Lower lobe of right lung (tissue), 2 donors: ENCODE measurements at regions not wholly inside any gene's neighbourhood (a gene's known extent, or its start where the extent isn't known, plus 50 kb on each side); places are given as distances from the start of the nearest gene placed in this dataset.

ENCODE experiments used
- ATAC-seq, 2 donors: fragments of 200-7000 bp; cut with Tn5 transposase; one replicate each; pipeline ENCODE4 v1.9.1; 2020 to 2022; ENCODE audit warnings: mild to moderate bottlenecking in 2 of 2, moderate library complexity in 2 of 2
- DNase-seq: peaks from one replicate; pipeline ENCODE4 v3.0.0-alpha.2; 2020
- H3K27ac ChIP-seq: fragments of 200-600 bp; one replicate; pipeline ENCODE4 v1.8.0; 2022
- H3K27me3 ChIP-seq: fragments of 200-600 bp; one replicate; pipeline ENCODE4 v1.8.0; 2022; ENCODE audit warnings: low read depth
- H3K36me3 ChIP-seq: fragments of 200-600 bp; one replicate; pipeline ENCODE4 v1.8.0; 2022; ENCODE audit warnings: mild to moderate bottlenecking
- H3K4me1 ChIP-seq: fragments of 200-600 bp; one replicate; pipeline ENCODE4 v1.8.0; 2022
- H3K4me3 ChIP-seq: fragments of 200-600 bp; one replicate; pipeline ENCODE4 v1.8.0; 2022; ENCODE audit warnings: mild to moderate bottlenecking
- H3K9me3 ChIP-seq: fragments of 200-600 bp; one replicate; pipeline ENCODE4 v1.8.0; 2022
- CTCF ChIP-seq: fragments of 200-600 bp; IDR thresholded peaks from one replicate; pipeline ENCODE4 v1.8.0; 2022; ENCODE audit warnings: antibody characterized with exemption, mild to moderate bottlenecking
- intact Hi-C: fragments of 100-400 bp; cut with DNase I; formaldehyde crosslinking; loops from one replicate; pipeline ENCODE4 v1.11.0; 2022
- donor health status: DM: no; HTN: yes; CAD: no; lungs with severe emphysema.

GRCh38 chr20:62560162-62560561 is 82.1 kb upstream of the SLCO4A1 start:
- H3K27me3 ChIP-seq: peaks cover 75% of the 10 kb centered on the region
- H3K9me3 ChIP-seq: no peaks in the 10 kb centered on the region
- no peak overlapping the region for H3K27ac ChIP-seq
- DNase-seq: no peak
- no peak overlapping the region for H3K4me3 ChIP-seq
- ATAC-seq: no peak
- TF ChIP-seq CTCF: no peak
- no peaks in the 10 kb centered on the region for H3K4me1 ChIP-seq
- intact Hi-C loops: no loop called here
- H3K36me3 ChIP-seq: no peaks in the 10 kb centered on the region

- DNase-seq: no peak
- intact Hi-C loops: no loop called here
- H3K27me3 ChIP-seq: peaks cover 72% of the 10 kb centered on the region
Measured at GRCh38 chr20:62561182-62561581, 81.1 kb upstream of the SLCO4A1 start.

GRCh38 chr20:62561948-62562347 is 80.4 kb upstream of the SLCO4A1 start:
- DNase-seq (no peak), ATAC-seq (no peak)
- intact Hi-C loops: no loop called here
- no peaks in the 10 kb centered on the region for H3K36me3 ChIP-seq
- no peak overlapping the region for H3K4me3 ChIP-seq
- peaks cover 64% of the 10 kb centered on the region for H3K27me3 ChIP-seq
- H3K4me1 ChIP-seq: no peaks in the 10 kb centered on the region
- H3K9me3 ChIP-seq: no peaks in the 10 kb centered on the region
- H3K27ac ChIP-seq: no peak overlapping the region
- no peak for TF ChIP-seq CTCF

More at GRCh38 chr20:62561182-62561581, 81.1 kb upstream of the SLCO4A1 start:
- TF ChIP-seq CTCF: no peak
- Histone ChIP-seq H3K36me3 (no peaks in the 10 kb centered on the region), H3K27ac (no peak overlapping the region), H3K9me3 (no peaks in the 10 kb centered on the region), H3K4me1 (no peaks in the 10 kb centered on the region), H3K4me3 (no peak overlapping the region)
- no peak for ATAC-seq

GRCh38 chr20:62562831-62563230 is 79.5 kb upstream of the SLCO4A1 start:
- ATAC-seq (no peak), DNase-seq (no peak)
- Histone ChIP-seq H3K27me3 (peaks cover 58% of the 10 kb centered on the region), H3K9me3 (no peaks in the 10 kb centered on the region), H3K4me3 (no peak overlapping the region), H3K27ac (no peak overlapping the region), H3K4me1 (no peaks in the 10 kb centered on the region), H3K36me3 (no peaks in the 10 kb centered on the region)
- TF ChIP-seq CTCF: no peak
- intact Hi-C loops: no loop called here

- no peaks in the 10 kb centered on the region for H3K36me3 ChIP-seq
- no peak overlapping the region for H3K27ac ChIP-seq
- ATAC-seq (no peak), DNase-seq (no peak)
- H3K9me3 ChIP-seq: no peaks in the 10 kb centered on the region
- H3K4me1 ChIP-seq: no peaks in the 10 kb centered on the region
- intact Hi-C loops: no loop called here
- peaks cover 57% of the 10 kb centered on the region for H3K27me3 ChIP-seq
- TF ChIP-seq CTCF: no peak
- no peak overlapping the region for H3K4me3 ChIP-seq
Measured at GRCh38 chr20:62563561-62563960, 78.7 kb upstream of the SLCO4A1 start.
